H4 (cell line): ENCODE measurements at regions not wholly inside any gene's neighbourhood (a gene's known extent, or its start where the extent isn't known, plus 50 kb on each side); places are given as distances from the start of the nearest gene placed in this dataset.

Source experiments
- DNase-seq: peaks from one replicate; pipeline ENCODE4 v3.0.0-alpha.2; 2015; ENCODE audit warnings: low spot score

DNA sequence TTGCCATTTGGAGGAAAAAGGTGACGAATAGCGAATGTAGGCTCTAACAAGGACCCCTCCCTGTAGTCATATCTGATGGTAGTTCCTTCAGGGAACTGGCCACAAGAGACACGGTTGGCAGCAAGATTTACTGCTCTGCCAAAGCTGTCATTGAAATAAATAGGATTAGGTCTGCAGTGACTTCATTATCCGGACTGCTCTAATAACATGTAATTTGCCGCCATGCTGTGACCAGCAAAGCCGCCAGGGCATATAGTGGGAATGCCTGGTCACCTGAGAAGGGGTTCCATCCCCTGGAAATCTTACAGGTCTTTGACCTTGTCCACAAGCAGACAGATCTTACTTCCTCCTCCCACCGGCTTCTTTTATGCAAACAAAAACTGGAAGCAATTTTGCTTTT lies 59.4 kb upstream of the LAPTM4A start:
- DNase-seq: no peak

DNA sequence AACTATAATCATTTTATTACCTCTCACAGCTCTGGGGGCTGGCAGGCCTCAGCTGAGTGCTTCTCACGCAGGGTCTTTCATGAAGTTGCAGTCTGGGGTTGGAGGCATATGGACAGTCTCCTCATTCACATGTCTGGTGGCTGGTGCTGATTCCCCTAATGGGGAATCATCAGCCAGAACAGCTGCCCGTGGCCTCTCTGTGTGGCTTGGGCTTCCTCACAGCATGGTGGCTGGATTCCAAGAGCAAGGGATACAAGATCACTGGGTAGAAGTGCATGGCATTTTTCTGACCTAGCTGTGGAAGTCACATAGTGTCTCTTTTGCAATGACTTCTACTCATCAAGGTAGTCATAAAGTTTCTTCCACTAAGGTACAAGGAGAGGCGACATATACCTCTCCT lies 59.0 kb upstream of the LAPTM4A start:
- no peak for DNase-seq

DNA sequence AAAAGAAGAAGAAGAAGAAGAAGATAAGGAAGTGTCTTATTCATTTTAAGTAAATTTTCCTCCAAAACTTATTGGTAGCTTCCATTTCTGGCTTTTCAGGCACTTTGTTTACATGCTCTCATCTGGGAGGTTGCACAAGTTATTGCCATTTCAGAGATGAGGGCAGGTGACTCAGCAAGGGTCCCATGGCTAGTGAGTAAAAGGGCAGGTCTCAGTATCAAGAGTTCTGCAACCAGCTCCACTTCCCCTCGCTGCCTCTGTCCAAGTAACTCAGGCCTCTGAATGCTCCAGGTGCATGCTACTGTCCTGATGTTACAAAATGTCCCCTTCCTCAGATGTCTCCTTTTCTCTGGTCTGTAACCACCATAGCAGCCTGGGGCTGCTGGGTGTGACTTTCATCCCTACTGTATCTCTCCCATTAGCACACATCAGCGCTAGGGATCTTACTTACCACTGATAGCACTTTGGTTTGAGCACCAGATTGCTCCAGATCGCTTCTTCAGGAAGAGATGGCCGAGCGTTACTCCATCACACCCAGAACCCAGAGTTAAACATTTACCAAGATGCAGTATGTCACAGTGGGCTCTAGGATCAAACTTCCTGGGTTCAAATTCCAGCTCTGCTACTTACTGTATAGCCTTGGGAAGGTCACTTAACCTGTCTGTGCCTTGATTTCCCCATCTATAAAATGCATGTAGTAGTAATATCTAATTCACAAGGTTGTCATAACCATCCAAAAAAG lies 57.4 kb upstream of the LAPTM4A start:
- no peak for DNase-seq

DNA sequence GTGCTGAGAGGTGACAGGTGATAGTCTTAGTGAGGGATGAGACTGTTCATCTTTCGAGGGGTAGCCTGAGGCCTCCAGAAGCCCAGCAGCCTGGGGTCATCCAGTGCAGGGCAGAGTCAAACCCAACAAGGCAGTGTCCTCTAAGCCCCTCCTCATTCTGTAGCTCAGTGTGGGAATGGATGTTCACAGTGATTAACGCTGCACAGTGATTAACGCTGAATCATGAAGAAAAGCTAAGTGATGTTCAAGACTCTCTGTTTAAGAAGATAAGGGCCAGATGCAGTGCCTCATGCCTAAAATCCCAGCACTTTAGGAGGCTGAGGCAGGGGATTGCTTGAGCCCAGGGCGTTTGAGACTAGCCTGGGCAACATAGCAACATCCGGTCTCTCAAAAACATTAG lies 56.3 kb upstream of the LAPTM4A start:
- DNase-seq: no peak

DNA sequence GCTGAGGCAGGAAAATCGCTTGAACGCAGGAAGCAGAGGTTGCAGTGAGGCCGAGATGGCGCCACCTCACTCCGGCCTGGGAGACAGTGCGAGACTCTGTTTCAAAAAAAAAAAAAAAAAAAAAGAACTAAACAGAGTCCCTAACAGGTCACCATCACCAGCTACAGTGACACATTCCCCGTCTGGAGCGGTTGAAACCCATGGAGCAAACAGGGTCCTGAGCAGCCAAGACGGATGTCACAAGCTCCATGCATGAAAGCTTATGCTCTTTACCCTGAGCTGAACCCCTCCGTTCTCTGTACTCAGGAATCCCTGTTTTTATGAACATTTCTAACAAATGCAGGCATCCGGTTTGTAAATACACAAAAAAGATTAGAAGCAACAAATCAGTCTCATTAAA lies 55.9 kb upstream of the LAPTM4A start:
- DNase-seq: no peak

DNA sequence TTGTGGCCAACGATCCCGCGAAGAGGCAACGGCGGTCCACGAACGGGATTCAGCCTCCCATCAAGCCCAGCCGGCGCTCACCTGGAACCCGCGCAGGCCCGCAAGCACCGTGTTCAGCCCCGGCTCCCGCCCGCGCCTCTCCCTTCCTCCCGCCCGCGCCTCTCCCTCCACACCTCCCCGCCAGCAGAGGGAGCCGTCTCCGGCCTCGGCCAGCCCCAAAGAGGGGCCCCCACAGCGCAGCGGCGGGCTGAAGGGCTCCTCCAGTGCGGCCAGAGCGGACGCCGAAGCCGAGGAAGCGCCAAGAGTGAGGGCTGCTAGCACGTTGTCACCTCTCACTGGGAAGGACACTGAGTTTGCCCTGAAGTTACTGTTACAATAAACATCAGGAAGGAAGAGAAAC lies 55.3 kb upstream of the LAPTM4A start:
- no peak for DNase-seq

DNA sequence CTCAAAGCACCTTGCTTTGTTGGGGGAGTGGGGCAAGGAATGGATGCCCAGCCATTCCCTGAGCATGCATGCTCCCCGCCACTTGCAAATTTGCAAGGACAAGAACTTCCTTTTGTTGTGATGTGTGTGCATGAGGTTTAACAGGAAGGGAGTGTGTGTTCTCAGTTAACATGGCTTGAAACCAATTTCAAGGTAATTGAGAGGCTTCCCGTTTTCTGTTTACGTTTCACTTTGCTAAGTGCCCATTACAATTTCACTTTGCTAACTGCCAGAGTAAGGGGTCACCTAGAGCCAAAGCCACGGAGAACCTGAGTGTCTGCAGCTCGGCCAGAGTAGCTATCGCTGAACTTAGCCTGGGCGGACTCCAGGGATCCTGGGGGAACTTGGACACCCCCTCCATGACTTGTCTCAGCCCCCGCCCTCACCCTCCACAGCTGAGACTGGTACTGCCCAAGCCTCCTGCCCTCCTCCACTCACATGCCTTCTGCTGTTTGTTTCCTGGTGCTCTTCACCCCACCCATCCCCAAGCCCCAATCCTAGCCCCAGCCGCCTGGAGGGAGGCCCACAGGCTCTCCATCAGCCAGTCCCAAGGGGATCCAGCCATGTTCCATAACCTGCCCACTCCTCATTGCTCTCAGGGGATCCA lies 53.6 kb upstream of the LAPTM4A start:
- no peak for DNase-seq

DNA sequence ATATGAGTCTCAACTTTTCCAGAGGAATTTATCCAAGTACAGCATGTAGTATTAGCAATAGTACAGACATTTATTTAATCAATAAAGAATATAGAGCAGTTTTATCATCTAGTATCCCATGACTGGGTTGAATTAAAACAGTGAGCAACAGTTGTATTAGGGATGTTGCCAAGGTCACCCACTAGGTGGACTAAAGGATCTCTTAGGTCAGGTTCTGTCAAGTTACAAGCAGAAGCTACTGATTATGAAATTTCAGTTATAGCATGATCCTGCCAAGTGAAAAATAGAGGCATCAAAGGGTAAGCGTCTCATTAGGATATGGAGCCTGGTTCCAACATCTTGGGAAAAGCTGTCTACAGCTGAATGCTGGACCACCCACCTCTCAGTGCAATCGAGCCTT lies 52.1 kb upstream of the LAPTM4A start:
- DNase-seq: no peak
